SK-N-SH treated with all-trans-retinoic acid at 6 μM for 48 hours (cell line): ENCODE measurements at regions not wholly inside any gene's neighbourhood (a gene's known extent, or its start where the extent isn't known, plus 50 kb on each side); places are given as distances from the start of the nearest gene placed in this dataset.

Source experiments
- ARNTL ChIP-seq: fragments of 450-650 bp; formaldehyde crosslinking; IDR thresholded peaks from 2 replicates; pipeline ENCODE4 v1.5.0; 2020; ENCODE audit warnings: low read depth, mild to moderate bottlenecking, moderate library complexity, borderline replicate concordance
- GLIS3 ChIP-seq: fragments of 250-450 bp; sonication (Bioruptor Pico); IDR thresholded peaks from 2 replicates; pipeline ENCODE4 v1.5.0; 2020; ENCODE audit warnings: mild to moderate bottlenecking, moderate library complexity
- ISL1 ChIP-seq: fragments of 250-450 bp; sonication (Bioruptor Pico); IDR thresholded peaks from 2 replicates; pipeline ENCODE4 v2.1.2; 2022; ENCODE audit warnings: mild to moderate bottlenecking, moderate library complexity
- PPARA ChIP-seq: fragments of 250-450 bp; sonication (Bioruptor Pico); IDR thresholded peaks from 2 replicates; pipeline ENCODE4 v1.5.0; 2020; ENCODE audit warnings: mild to moderate bottlenecking, borderline replicate concordance
- RARB ChIP-seq: fragments of 250-450 bp; sonication (Bioruptor Pico); IDR thresholded peaks from 2 replicates; pipeline ENCODE4 v1.8.0; 2021; ENCODE audit warnings: mild to moderate bottlenecking, moderate library complexity
- TCF4 ChIP-seq: fragments of 250-450 bp; sonication (Bioruptor Pico); IDR thresholded peaks from 2 replicates; pipeline ENCODE4 v1.8.0; 2021; ENCODE audit warnings: mild to moderate bottlenecking, moderate library complexity, borderline replicate concordance
- ZFP30 ChIP-seq: fragments of 450-650 bp; formaldehyde crosslinking; IDR thresholded peaks from 2 replicates; pipeline ENCODE4 v1.5.0; 2022; ENCODE audit warnings: mild to moderate bottlenecking, moderate library complexity
- TF ChIP-seq, protein P1 (sequence below): fragments of 250-450 bp; sonication (Bioruptor Pico); IDR thresholded peaks from 2 replicates; pipeline ENCODE4 v1.5.1; 2020; ENCODE audit warnings: low read depth, mild to moderate bottlenecking, moderate library complexity
- TF ChIP-seq, protein P2 (sequence below): fragments of 250-450 bp; sonication (Bioruptor Pico); IDR thresholded peaks from 2 replicates; pipeline ENCODE4 v1.8.0; 2020; ENCODE audit warnings: mild to moderate bottlenecking, moderate library complexity, borderline replicate concordance

DNA sequence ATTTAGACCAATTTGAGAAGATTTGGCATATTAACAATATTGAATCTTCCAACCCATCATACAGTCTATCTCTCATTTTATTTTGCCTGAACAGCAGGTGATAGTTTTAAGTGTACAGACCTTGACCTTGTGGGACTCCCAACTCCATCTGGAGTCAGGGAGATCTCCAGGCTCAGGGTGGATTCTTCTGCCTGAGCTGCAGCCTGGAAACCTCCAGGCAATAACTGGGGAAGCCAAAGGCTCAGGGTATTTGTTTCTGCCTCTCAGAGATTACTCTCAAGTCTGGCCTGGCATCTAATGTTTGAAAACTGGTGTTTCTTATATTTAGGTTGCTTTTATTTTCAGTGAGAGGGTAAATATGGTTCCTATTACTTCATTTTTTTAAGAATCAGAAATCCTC, 102.1 kb upstream of the C1QTNF9B start:
- no peak for TF ChIP-seq PPARA
- no peak for TF ChIP-seq ZFP30 (CRISPR knock-in tag)
- no peak for TF ChIP-seq GLIS3
- TF ChIP-seq RARB: no peak
- TF ChIP-seq TCF4 (CRISPR knock-in tag): no peak
- no peak for TF ChIP-seq ISL1 (CRISPR knock-in tag)
- TF ChIP-seq ARNTL: no peak
- TF ChIP-seq, protein P1, sequence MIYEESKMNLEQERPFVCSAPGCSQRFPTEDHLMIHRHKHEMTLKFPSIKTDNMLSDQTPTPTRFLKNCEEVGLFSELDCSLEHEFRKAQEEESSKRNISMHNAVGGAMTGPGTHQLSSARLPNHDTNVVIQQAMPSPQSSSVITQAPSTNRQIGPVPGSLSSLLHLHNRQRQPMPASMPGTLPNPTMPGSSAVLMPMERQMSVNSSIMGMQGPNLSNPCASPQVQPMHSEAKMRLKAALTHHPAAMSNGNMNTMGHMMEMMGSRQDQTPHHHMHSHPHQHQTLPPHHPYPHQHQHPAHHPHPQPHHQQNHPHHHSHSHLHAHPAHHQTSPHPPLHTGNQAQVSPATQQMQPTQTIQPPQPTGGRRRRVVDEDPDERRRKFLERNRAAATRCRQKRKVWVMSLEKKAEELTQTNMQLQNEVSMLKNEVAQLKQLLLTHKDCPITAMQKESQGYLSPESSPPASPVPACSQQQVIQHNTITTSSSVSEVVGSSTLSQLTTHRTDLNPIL: no peak
- TF ChIP-seq, protein P2, sequence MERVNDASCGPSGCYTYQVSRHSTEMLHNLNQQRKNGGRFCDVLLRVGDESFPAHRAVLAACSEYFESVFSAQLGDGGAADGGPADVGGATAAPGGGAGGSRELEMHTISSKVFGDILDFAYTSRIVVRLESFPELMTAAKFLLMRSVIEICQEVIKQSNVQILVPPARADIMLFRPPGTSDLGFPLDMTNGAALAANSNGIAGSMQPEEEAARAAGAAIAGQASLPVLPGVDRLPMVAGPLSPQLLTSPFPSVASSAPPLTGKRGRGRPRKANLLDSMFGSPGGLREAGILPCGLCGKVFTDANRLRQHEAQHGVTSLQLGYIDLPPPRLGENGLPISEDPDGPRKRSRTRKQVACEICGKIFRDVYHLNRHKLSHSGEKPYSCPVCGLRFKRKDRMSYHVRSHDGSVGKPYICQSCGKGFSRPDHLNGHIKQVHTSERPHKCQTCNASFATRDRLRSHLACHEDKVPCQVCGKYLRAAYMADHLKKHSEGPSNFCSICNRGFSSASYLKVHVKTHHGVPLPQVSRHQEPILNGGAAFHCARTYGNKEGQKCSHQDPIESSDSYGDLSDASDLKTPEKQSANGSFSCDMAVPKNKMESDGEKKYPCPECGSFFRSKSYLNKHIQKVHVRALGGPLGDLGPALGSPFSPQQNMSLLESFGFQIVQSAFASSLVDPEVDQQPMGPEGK (CRISPR knock-in tag): no peak
